HCEC 1CT (cell line): ENCODE measurements at regions not wholly inside any gene's neighbourhood (a gene's known extent, or its start where the extent isn't known, plus 50 kb on each side); places are given as distances from the start of the nearest gene placed in this dataset.
"Not testable (repeated sequence)": the region's sequence is repeated elsewhere in the genome, so short reads cannot be mapped to it uniquely, and the experiment has no call there.

Experiments
- DNase-seq: peaks from one replicate; pipeline ENCODE4 v3.0.0-alpha.2; 2017

GRCh38 chr4:179626687-179627086 is 2184.4 kb upstream of the AGA start:
- no peak for DNase-seq

- no peak for DNase-seq
These were observed 2189.1 kb upstream of the AGA start for GRCh38 chr4:179631321-179631720.

DNA sequence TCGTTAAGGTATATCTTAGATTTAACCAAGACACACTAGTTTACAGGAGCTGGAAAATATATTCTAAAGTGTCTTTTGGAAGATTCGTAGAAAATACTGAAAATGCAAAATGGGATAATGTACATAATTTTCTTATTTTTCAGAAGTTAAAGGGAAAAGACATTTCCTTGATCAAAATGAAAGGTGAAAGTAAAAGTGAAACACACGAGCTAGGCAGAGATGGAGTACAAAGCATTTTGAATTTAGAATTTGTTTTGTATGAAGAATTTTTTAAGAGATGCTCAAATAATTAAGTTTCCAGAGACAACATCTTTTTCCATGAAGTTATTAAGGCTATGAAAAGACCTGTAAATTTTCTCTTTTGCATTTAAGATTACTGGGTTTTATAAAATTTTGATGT is 2192.6 kb upstream of the AGA start:
- no peak for DNase-seq

GRCh38 chr4:179662522-179662921 is 2220.3 kb upstream of the AGA start:
- no peak for DNase-seq

DNA sequence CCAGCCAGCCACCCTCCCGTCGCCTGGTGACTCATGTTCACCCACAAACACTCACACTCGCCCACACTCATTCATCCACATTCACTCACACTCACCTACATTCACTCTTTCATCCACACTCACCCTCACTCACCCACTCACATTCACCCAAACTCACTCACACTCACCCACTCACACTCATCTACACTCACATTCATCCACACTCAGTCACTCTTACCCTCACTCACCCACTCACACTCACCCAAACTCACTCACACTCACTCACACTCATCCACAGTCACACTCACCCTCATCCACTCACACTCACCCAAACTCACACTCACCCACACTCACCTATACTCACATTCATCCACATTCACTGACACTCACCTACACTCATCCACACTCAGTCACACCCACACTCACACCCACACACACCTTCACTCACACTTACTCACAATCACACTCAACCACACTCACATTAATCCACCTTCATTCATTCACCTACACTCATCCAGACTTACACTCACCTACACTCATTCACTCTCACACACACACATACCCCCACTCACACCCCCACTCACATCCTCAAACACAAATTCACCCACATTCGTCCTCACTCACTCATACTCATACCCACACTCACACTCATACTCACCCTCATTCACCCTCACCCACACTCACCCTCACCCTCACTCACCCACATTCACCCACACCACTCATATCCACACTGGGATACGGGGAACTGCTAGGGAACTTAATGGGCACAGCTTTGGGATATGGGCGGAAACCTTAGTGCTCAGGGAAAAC is 2221.6 kb upstream of the AGA start:
- DNase-seq = no peak

DNA sequence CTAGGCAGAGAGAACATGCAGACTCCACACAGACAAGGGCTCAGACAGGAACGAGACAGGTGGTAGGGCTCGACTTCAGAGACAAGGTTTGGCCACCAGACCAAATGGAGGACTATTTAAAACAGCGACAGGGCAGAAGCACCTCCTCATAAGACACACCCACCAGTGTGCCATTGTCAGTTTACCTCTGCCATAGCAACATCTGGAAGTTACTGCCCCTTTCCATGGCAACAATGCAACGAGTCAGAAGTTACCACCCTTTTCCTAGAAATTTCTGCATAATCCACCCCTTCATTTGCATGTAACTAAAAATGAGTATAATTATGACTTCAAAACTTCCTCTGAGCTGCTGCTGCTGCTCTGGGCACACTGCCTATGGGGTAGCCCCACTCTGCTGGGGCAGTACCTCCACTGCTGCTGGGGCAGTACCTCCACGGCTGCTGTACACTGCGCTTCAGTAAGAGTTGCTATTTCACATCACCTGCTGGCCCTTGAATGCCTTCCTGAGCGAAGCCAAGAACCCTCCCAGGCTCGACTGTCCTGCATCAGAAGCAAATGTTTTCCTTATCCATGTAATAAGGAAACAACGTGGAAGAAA is 2222.3 kb upstream of the AGA start:
- DNase-seq = no peak

DNA sequence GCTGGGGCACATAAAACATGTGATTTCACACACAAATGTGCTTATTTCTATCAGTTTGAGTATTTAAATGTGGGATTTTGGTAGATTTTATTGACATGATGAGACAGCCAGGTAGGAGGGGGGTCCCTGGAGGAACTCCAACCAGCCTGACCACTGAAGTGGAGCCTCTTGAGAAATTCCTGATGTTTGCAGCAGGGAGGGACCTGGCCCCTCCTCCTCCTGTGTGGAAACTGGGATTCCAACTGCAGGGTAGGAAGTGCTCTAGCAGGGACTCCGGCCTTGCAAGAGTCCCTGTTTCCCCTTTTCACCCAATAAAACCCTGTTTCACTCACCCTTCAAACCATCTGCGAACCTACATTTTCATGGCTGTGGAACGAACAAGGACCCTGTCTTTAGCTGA is 2224.0 kb upstream of the AGA start:
- DNase-seq = no peak

DNA sequence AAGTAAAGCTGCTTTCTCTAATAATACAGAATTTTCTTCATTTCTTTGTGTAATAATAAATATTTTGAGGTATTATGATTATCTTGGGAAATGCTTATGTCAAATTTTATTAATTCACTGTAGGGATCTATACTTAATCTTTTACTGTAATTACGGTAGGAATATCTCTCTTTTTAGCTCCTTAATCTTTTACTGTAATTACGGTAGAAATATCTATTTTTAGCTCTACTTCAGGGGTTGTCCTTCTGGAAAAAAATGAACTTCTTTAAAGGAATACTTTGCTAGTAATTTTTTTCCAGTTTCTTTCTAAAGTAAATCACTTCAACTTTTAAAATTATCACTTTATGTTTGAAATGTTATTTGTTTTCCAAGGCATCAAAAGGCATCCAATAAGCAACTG is 2229.4 kb upstream of the AGA start:
- no peak for DNase-seq

DNA sequence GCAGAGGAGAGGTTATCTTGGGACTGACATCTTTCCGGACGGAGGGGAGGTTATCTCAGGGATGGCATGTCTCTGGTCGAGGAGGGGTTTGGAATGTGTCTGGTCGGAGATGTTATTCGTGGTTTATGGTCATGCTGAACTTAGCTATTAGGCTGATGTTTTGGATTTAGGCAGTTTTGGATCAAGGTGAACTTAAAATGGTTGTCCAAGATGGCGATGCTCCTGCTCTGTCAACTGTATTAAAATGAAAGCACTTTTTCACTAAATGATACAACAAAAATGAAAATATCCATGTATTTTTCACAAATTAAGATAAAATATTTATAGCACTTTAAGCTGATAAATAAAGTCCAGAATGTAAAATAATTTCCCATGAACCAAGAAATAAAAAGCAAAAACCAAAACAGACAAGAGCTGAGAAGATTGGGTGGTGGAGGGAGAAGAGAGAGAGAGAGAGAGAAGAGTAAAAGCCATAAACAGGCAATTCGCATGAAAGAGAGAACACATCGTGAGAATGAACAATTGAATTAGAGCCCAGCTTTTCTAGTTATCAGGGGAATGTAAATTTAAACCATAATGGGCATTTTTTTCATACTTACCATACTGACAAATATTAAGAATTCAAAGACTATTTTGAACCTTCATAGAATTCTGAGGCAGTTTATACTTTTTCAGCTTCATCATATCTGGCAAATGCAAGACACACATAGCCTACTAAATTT is 2236.0 kb upstream of the AGA start:
- DNase-seq = no peak

DNA sequence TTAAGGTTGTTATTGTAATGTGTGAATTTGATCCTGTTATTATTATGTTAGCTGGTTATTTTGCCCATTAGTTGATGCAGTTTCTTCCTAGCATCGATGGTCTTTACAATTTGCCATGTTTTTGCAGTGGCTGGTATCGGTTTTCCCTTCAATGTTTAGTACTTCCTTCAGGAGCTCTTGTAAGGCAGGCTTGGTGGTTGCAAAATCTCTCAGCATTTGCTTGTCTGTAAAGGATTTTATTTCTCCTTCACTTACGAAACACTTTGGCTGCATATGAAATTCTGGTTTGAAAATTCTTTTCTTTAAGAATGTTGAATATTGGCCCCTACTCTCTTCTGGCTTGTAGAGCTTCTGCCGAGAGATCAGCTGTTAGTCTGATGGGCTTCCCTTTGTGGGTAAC is 2241.4 kb upstream of the AGA start:
- not testable (repeated sequence) for DNase-seq

DNA sequence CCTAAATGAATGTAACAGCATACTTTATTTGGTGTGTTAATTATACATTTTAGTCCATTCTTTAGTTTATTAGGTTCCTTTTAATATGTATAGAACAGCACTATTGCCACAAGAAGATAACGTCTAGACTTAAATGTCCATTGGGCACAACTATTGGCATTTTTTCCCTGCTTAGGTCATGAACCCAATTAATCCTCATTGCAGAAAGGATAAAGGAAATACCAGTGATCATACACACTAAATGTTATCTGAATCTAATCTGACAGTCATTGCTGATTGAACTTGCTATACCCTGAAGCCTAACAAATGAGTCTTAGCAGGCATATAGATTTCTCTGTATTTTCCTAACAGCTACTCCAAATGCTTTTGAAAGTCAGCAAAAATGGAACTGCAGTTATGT is 2250.0 kb upstream of the AGA start:
- no peak for DNase-seq

DNA sequence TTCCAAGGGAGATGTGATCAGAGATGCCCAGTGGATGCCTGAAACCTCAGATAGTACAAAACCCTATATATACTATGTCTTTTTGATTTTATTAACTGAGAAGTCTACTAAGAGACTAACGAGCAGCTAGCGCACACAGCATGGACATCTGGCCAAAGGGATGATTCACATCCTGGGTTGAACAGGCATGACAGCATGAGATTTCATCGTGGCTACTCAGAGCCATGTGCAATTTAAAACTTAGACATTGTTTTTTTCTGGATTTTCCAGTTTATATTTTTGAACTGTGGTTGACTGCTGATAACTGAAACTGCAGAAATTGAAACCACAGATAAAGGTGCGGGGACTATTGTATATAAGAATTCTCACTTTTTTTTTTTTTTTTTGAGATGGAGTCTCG is 2252.9 kb upstream of the AGA start:
- peak; percentile 70 for DNase-seq

- no peak for DNase-seq
These were observed 2256.1 kb upstream of the AGA start for GRCh38 chr4:179698321-179698720.

GRCh38 chr4:179709961-179710624 is 2267.9 kb upstream of the AGA start:
- DNase-seq = no peak

- DNase-seq = no peak
These were observed 2277.7 kb upstream of the AGA start for GRCh38 chr4:179719766-179720450.

- not testable (repeated sequence) for DNase-seq
These were observed 2284.3 kb upstream of the AGA start for GRCh38 chr4:179726491-179726890.

DNA sequence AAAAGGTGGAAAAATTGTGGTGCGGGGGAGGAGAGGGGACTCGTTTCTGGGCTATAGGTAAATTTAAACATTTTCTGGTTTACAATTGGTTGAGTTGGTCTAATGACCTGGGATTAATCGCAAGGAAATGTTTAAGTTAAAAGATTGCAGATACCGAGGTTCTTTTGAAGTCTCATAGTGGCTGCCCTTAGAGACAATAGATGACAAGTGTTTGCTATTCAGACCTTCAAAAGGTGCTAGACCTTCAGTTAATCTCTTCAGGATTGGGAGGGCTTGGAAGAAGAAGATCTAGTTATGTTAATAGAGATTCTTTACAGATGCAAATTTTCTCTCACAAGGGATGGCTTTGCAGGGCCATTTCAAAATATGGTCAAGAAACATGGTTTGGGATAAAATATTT is 2286.1 kb upstream of the AGA start:
- no peak for DNase-seq

DNA sequence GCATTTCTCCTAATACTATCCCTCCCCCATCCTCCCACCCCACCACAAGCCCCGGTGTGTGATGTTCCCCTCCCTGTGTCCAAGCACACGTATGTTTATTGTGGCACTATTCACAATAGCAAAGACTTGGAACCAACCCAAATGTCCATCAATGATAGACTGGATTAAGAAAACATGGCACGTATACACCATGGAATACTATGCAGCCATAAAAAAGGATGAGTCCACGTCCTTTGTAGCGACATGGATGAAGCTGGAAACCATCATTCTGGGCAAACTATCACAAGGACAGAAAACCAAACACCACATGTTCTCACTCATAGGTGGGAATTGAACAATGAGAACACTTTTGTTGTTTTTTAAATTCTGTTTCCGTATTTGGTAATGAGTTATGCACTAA is 2294.6 kb upstream of the AGA start:
- not testable (repeated sequence) for DNase-seq

- no peak for DNase-seq
These were observed 2296.6 kb upstream of the AGA start for GRCh38 chr4:179738822-179739221.

DNA sequence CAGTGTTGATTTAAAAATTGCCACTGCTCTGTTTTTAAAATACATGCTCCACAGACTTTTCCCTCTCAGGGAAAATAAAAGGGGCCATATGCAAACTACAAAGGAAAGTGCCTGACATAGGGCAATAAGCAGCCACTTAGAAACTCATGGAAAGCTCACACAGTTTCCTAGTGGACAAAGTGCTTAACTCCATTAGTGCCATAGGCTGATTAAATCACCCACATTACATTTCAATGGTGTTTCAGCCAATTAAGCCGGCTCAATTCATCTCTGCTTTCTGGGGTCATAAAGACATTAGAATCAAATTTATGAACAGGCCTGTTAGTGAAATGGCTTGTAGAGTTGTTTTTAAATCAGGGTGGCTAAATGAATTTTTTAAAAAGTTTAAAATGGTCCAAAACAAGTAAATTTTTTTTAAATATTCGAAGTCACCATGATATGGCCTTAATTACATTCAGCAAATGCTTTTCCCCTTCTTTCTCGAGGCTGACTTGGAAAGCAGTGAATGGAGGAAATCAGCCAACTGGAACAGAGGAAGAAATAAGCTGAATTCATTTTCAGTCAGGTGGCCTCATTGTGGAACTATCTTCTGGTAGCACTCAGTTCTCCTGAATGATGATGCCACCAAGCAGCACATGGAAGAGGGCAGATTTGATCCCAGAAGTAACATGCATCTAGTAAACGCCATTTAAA is 2305.1 kb upstream of the AGA start:
- DNase-seq = no peak

- DNase-seq = no peak
These were observed 2306.6 kb upstream of the AGA start for GRCh38 chr4:179748837-179749236.

DNA sequence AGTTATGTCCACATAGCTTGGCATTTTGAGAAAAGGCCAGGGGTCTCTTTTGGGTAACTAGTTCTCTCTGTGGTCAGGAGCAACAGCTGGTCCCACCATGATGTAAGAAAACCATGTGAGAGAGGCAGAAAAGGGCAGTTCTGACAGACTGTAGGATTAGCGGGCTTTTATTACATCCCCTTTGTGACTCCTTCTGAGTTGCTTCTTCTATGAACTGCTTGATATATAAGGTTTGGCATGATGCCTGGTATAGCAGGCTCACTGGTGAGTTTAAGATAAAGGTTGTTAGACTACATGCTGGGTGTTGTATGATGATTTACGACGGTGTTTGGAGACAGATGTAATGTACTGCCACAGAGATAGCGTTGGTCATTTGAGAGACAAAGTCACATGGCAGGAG is 2308.1 kb upstream of the AGA start:
- no peak for DNase-seq
